ENCODE measurements at regions not wholly inside any gene's neighbourhood (a gene's known extent, or its start where the extent isn't known, plus 50 kb on each side); places are given as distances from the start of the nearest gene placed in this dataset.

GRCh38 chr5:142507531-142508372 is 178.1 kb downstream of the FGF1 start:
- no peak for DNase-seq

- no peak for DNase-seq
Measured at GRCh38 chr5:142506756-142507155, 179.1 kb downstream of the FGF1 start.

- DNase-seq, result no peak
Measured at GRCh38 chr5:142506046-142506445, 179.8 kb downstream of the FGF1 start.

- DNase-seq, result no peak
Measured at GRCh38 chr5:142501890-142502289, 177.1 kb upstream of the SPRY4 start.

- no peak for DNase-seq
Measured at GRCh38 chr5:142500227-142500905, 175.5 kb upstream of the SPRY4 start.

- no peak for DNase-seq
Measured at GRCh38 chr5:142499591-142500226, 174.9 kb upstream of the SPRY4 start.

- DNase-seq, result no peak
Measured at GRCh38 chr5:142498298-142498697, 173.5 kb upstream of the SPRY4 start.

GRCh38 chr5:142495531-142495930 is 170.7 kb upstream of the SPRY4 start:
- DNase-seq, result no peak

- no peak for DNase-seq
Measured at GRCh38 chr5:142493875-142494518, 169.2 kb upstream of the SPRY4 start.

GRCh38 chr5:142492781-142493281 is 168.0 kb upstream of the SPRY4 start:
- DNase-seq, result peak; percentile 21

- DNase-seq, result no peak
Measured at GRCh38 chr5:142491679-142492078, 166.9 kb upstream of the SPRY4 start.

GRCh38 chr5:142491270-142491669 is 166.4 kb upstream of the SPRY4 start:
- peak; percentile 60 for DNase-seq

- no peak for DNase-seq
Measured at GRCh38 chr5:142486581-142486980, 161.8 kb upstream of the SPRY4 start.

- DNase-seq, result no peak
Measured at GRCh38 chr5:142486020-142486419, 161.2 kb upstream of the SPRY4 start.

- DNase-seq, result no peak
Measured at GRCh38 chr5:142484821-142485387, 160.1 kb upstream of the SPRY4 start.

GRCh38 chr5:142482207-142482606 is 157.4 kb upstream of the SPRY4 start:
- DNase-seq, result no peak

GRCh38 chr5:142481410-142481809 is 156.6 kb upstream of the SPRY4 start:
- no peak for DNase-seq

GRCh38 chr5:142479854-142480519 is 155.2 kb upstream of the SPRY4 start:
- DNase-seq, result no peak

- DNase-seq, result no peak
Measured at GRCh38 chr5:142479150-142479549, 154.3 kb upstream of the SPRY4 start.

GRCh38 chr5:142478113-142478512 is 153.3 kb upstream of the SPRY4 start:
- DNase-seq, result no peak

GRCh38 chr5:142475102-142475513 is 150.3 kb upstream of the SPRY4 start:
- DNase-seq, result no peak

GRCh38 chr5:142474431-142475094 is 149.7 kb upstream of the SPRY4 start:
- no peak for DNase-seq

Measured in midbrain (tissue), 1 donor.